Ovary (tissue), 3 donors: ENCODE measurements at regions not wholly inside any gene's neighbourhood (a gene's known extent, or its start where the extent isn't known, plus 50 kb on each side); places are given as distances from the start of the nearest gene placed in this dataset.

ENCODE experiments used
- CTCF ChIP-seq, 3 donors: fragments of 450-650 bp in 2 of 3; fragments of 200-600 bp in 1 of 3; IDR thresholded peaks; one replicate each; pipeline versions ENCODE4 v1.5.1 to v1.8.0; 2016 to 2022; ENCODE audit warnings: antibody characterized with exemption in 3 of 3, mild to moderate bottlenecking in 1 of 3
- EP300 ChIP-seq: sonication (generic); formaldehyde crosslinking; IDR thresholded peaks from one replicate; pipeline ENCODE4 v1.6.1; 2017; ENCODE audit warnings: antibody characterized with exemption
- donor health status: DM: no; HTN: no; CAD: no.

GRCh38 chr5:82802954-82803353 is 274.2 kb downstream of the TMEM167A start:
- no peak for TF ChIP-seq EP300
- TF ChIP-seq CTCF (IDR thresholded peaks at IDR 0.05) = no peak
